ENCODE measurements at regions not wholly inside any gene's neighbourhood (a gene's known extent, or its start where the extent isn't known, plus 50 kb on each side); places are given as distances from the start of the nearest gene placed in this dataset.

- ATAC-seq = no peak
- TF ChIP-seq TCF4 (CRISPR knock-in tag; IDR thresholded peaks at IDR 0.05; ENCODE audit: borderline replicate concordance) (no peak), PPARA (CRISPR knock-in tag; IDR thresholded peaks at IDR 0.05; ENCODE audit: borderline replicate concordance) (no peak), ISL1 (CRISPR knock-in tag; IDR thresholded peaks at IDR 0.05) (no peak), ZC3H10 (CRISPR knock-in tag; IDR thresholded peaks at IDR 0.05) (no peak)
Observed at GRCh38 chr4:19829101-19829500, 422.6 kb upstream of the SLIT2 start.

- TF ChIP-seq CREB5 (CRISPR knock-in tag; IDR thresholded peaks at IDR 0.05; ENCODE audit: low read depth) = no peak
- no peak for TF ChIP-seq POU6F1 (CRISPR knock-in tag; IDR thresholded peaks at IDR 0.05; ENCODE audit: borderline replicate concordance, low read depth)
- no peak for TF ChIP-seq PPARA (CRISPR knock-in tag; IDR thresholded peaks at IDR 0.05; ENCODE audit: borderline replicate concordance)
- TF ChIP-seq ISL1 (CRISPR knock-in tag; IDR thresholded peaks at IDR 0.05) = peak; percentile 69
- no peak for TF ChIP-seq ZNF70 (CRISPR knock-in tag; IDR thresholded peaks at IDR 0.05)
- ATAC-seq = no peak
Observed at GRCh38 chr4:19823781-19824180, 427.9 kb upstream of the SLIT2 start.

GRCh38 chr4:19819737-19820136 is 432.0 kb upstream of the SLIT2 start:
- no peak for ATAC-seq
- no peak for TF ChIP-seq ZFP30 (CRISPR knock-in tag; IDR thresholded peaks at IDR 0.05)

- TF ChIP-seq SNAI2 (CRISPR knock-in tag; IDR thresholded peaks at IDR 0.05) (no peak), ESRRG (CRISPR knock-in tag; IDR thresholded peaks at IDR 0.05) (no peak), RARB (CRISPR knock-in tag; IDR thresholded peaks at IDR 0.05) (no peak), TSHZ2 (CRISPR knock-in tag; IDR thresholded peaks at IDR 0.05) (no peak), ZFP3 (CRISPR knock-in tag; IDR thresholded peaks at IDR 0.05) (no peak), PATZ1 (CRISPR knock-in tag; IDR thresholded peaks at IDR 0.05; ENCODE audit: borderline replicate concordance) (no peak), CSRNP3 (CRISPR knock-in tag; IDR thresholded peaks at IDR 0.05) (no peak), ZFP30 (CRISPR knock-in tag; IDR thresholded peaks at IDR 0.05) (no peak), POU6F1 (CRISPR knock-in tag; IDR thresholded peaks at IDR 0.05; ENCODE audit: borderline replicate concordance, low read depth) (no peak), PPARA (CRISPR knock-in tag; IDR thresholded peaks at IDR 0.05; ENCODE audit: borderline replicate concordance) (no peak), CSDC2 (CRISPR knock-in tag; IDR thresholded peaks at IDR 0.05) (no peak), ZNF70 (CRISPR knock-in tag; IDR thresholded peaks at IDR 0.05) (no peak), ZNF8 (CRISPR knock-in tag; IDR thresholded peaks at IDR 0.05) (no peak), BACH2 (CRISPR knock-in tag; IDR thresholded peaks at IDR 0.05; ENCODE audit: borderline replicate concordance) (no peak), OSR1 (CRISPR knock-in tag; IDR thresholded peaks at IDR 0.05) (no peak)
- ATAC-seq = no peak; the same call in 2 of the 3 replicates
Observed at GRCh38 chr4:19809989-19810388, 441.7 kb upstream of the SLIT2 start.

Measured in SK-N-SH treated with all-trans-retinoic acid at 6 μM for 48 hours (cell line).